ENCODE measurements at regions not wholly inside any gene's neighbourhood (a gene's known extent, or its start where the extent isn't known, plus 50 kb on each side); places are given as distances from the start of the nearest gene placed in this dataset.

GRCh38 chr7:131051304-131051703, 276.4 kb upstream of the MKLN1 start:
- no peaks in the 10 kb centered on the region for H3K9me3 Mint-ChIP-seq (ENCODE audit: unreplicated experiment)

GRCh38 chr7:131052285-131052904, 275.3 kb upstream of the MKLN1 start:
- Mint-ChIP-seq H3K4me1 (ENCODE audit: low read depth, unreplicated experiment) (peaks cover 4% of the 10 kb centered on the region), H3K27ac (ENCODE audit: unreplicated experiment) (no peak overlapping the region), H3K36me3 (ENCODE audit: insufficient read depth, unreplicated experiment) (peaks cover 5% of the 10 kb centered on the region), H3K9me3 (ENCODE audit: unreplicated experiment) (no peaks in the 10 kb centered on the region), H3K4me3 (ENCODE audit: unreplicated experiment) (no peak overlapping the region), H3K27me3 (ENCODE audit: insufficient read depth, unreplicated experiment) (peaks cover 2% of the 10 kb centered on the region)
- Histone ChIP-seq H3K4me1 (no peaks in the 10 kb centered on the region), H3K9me3 (no peaks in the 10 kb centered on the region), H3K27me3 (replicated peaks; ENCODE audit: control insufficient read depth, insufficient read depth, low read length) (no peaks in the 10 kb centered on the region), H3K36me3 (ENCODE audit: control insufficient read depth, insufficient read depth, low read length) (no peaks in the 10 kb centered on the region), H3K4me3 (ENCODE audit: low read depth, low read length) (no peak overlapping the region)
- TF ChIP-seq CTCF (IDR thresholded peaks at IDR 0.05; ENCODE audit: insufficient read depth in 1 of 2, low read depth in 1 of 2, low read length in 1 of 2, severe bottlenecking in 1 of 2, unreplicated experiment in 1 of 2), result no peak
- BruUV-seq (replicated peaks), result no TSS peak
- ChIA-PET POLR2A (no interaction called here), CTCF (interaction anchor here (0.6 kb wide), 1 partner anchor 11 kb away, joined by 3 read pairs; no protein-coding TSS in a partner anchor)
- no peak for DNase-seq
- intact Hi-C loops (cut with micrococcal nuclease; ENCODE audit: unreplicated experiment), result no loop called here

More at GRCh38 chr7:131051304-131051703, 276.4 kb upstream of the MKLN1 start:
- Histone ChIP-seq H3K4me3 (ENCODE audit: low read depth, low read length) (no peak overlapping the region), H3K9me3 (no peaks in the 10 kb centered on the region), H3K27me3 (replicated peaks; ENCODE audit: control insufficient read depth, insufficient read depth, low read length) (no peaks in the 10 kb centered on the region), H3K4me1 (no peaks in the 10 kb centered on the region), H3K36me3 (ENCODE audit: control insufficient read depth, insufficient read depth, low read length) (no peaks in the 10 kb centered on the region)
- BruUV-seq (replicated peaks), result no TSS peak
- intact Hi-C loops (cut with micrococcal nuclease; ENCODE audit: unreplicated experiment), result no loop called here
- Mint-ChIP-seq H3K27me3 (ENCODE audit: insufficient read depth, unreplicated experiment) (peaks cover 2% of the 10 kb centered on the region), H3K4me3 (ENCODE audit: unreplicated experiment) (no peak overlapping the region), H3K36me3 (ENCODE audit: insufficient read depth, unreplicated experiment) (no peaks in the 10 kb centered on the region), H3K27ac (ENCODE audit: unreplicated experiment) (no peak overlapping the region), H3K4me1 (ENCODE audit: low read depth, unreplicated experiment) (peaks cover 4% of the 10 kb centered on the region)
- ChIA-PET CTCF (no interaction called here), POLR2A (no interaction called here)
- DNase-seq, result no peak
- no peak for TF ChIP-seq CTCF (IDR thresholded peaks at IDR 0.05; ENCODE audit: insufficient read depth in 1 of 2, low read depth in 1 of 2, low read length in 1 of 2, severe bottlenecking in 1 of 2, unreplicated experiment in 1 of 2)

GRCh38 chr7:131056007-131056406, 271.7 kb upstream of the MKLN1 start:
- intact Hi-C loops (cut with micrococcal nuclease; ENCODE audit: unreplicated experiment), result no loop called here
- no peaks in the 10 kb centered on the region for H3K9me3 Mint-ChIP-seq (ENCODE audit: unreplicated experiment)
- no peak for TF ChIP-seq CTCF (IDR thresholded peaks at IDR 0.05; ENCODE audit: insufficient read depth in 1 of 2, low read depth in 1 of 2, low read length in 1 of 2, severe bottlenecking in 1 of 2, unreplicated experiment in 1 of 2)
- H3K36me3 Mint-ChIP-seq (ENCODE audit: insufficient read depth, unreplicated experiment), result peaks cover 5% of the 10 kb centered on the region
- H3K36me3 ChIP-seq (ENCODE audit: control insufficient read depth, insufficient read depth, low read length), result no peaks in the 10 kb centered on the region
- no peaks in the 10 kb centered on the region for H3K27me3 ChIP-seq (replicated peaks; ENCODE audit: control insufficient read depth, insufficient read depth, low read length)
- POLR2A ChIA-PET, result no interaction called here
- H3K4me1 Mint-ChIP-seq (ENCODE audit: low read depth, unreplicated experiment), result peaks cover 4% of the 10 kb centered on the region
- no peak overlapping the region for H3K4me3 Mint-ChIP-seq (ENCODE audit: unreplicated experiment)
- no TSS peak for BruUV-seq (replicated peaks)
- DNase-seq, result no peak
- no peak overlapping the region for H3K27ac Mint-ChIP-seq (ENCODE audit: unreplicated experiment)
- peaks cover 2% of the 10 kb centered on the region for H3K27me3 Mint-ChIP-seq (ENCODE audit: insufficient read depth, unreplicated experiment)
- H3K4me3 ChIP-seq (ENCODE audit: low read depth, low read length), result no peak overlapping the region
- CTCF ChIA-PET, result no interaction called here
- H3K9me3 ChIP-seq, result peaks cover 9% of the 10 kb centered on the region; the same call in 1 of the 2 replicates
- no peaks in the 10 kb centered on the region for H3K4me1 ChIP-seq
